ENCODE measurements at regions not wholly inside any gene's neighbourhood (a gene's known extent, or its start where the extent isn't known, plus 50 kb on each side); places are given as distances from the start of the nearest gene placed in this dataset.

DNA sequence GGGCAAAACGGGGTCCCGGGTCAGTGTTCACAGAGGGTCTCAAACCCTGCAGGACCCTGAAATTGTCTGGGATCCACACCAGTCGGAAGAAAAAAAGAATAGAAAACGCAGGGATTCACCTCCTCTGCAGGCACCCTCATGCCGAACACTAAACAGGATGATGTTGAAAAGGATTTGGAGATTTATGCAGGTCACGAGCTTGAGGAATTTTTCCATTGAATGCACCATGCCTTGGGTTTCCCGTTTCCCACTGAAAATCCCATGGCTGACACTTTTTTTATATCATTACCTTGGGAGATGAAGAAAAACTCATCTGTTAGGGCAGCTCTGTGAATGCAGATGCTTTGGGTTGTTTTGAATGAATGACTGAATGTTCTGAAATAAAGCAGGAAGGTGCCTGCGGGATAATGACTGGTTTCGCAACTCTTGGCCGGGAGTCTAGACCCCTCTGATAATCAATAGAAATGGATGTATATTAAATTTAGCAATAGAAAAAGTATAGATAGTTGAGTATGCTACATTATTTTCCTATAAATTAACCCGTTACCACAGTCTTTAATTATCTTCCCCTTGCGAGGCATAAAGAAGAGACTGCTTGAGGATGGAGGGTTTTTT is 147.5 kb upstream of the AFDN start:
- TF ChIP-seq, protein P1, sequence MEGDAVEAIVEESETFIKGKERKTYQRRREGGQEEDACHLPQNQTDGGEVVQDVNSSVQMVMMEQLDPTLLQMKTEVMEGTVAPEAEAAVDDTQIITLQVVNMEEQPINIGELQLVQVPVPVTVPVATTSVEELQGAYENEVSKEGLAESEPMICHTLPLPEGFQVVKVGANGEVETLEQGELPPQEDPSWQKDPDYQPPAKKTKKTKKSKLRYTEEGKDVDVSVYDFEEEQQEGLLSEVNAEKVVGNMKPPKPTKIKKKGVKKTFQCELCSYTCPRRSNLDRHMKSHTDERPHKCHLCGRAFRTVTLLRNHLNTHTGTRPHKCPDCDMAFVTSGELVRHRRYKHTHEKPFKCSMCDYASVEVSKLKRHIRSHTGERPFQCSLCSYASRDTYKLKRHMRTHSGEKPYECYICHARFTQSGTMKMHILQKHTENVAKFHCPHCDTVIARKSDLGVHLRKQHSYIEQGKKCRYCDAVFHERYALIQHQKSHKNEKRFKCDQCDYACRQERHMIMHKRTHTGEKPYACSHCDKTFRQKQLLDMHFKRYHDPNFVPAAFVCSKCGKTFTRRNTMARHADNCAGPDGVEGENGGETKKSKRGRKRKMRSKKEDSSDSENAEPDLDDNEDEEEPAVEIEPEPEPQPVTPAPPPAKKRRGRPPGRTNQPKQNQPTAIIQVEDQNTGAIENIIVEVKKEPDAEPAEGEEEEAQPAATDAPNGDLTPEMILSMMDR (IDR thresholded peaks at IDR 0.05): no peak
- TF ChIP-seq POLR2A (IDR thresholded peaks at IDR 0.05): no peak

All from adrenal gland (tissue), 5 donors.